HFFc6 (cell line): ENCODE measurements at regions not wholly inside any gene's neighbourhood (a gene's known extent, or its start where the extent isn't known, plus 50 kb on each side); places are given as distances from the start of the nearest gene placed in this dataset.

ENCODE experiments used
- DNase-seq: peaks from one replicate; pipeline ENCODE4 v3.0.0-alpha.2; 2018
- H3K27ac Mint-ChIP-seq: 2 replicates; pipeline ENCODE4 v1.8.0; 2020; ENCODE audit warnings: mild to moderate bottlenecking, mixed read lengths
- H3K27me3 Mint-ChIP-seq: 2 replicates; pipeline ENCODE4 v1.8.0; 2021; ENCODE audit warnings: mild to moderate bottlenecking, moderate library complexity, mixed read lengths; ENCODE audit not compliant: insufficient read depth
- H3K36me3 Mint-ChIP-seq: 2 replicates; pipeline ENCODE4 v1.8.0; 2021; ENCODE audit warnings: low read depth, mixed read lengths
- H3K4me1 Mint-ChIP-seq: 2 replicates; pipeline ENCODE4 v1.8.0; 2020; ENCODE audit warnings: low read depth, mixed read lengths
- H3K4me3 Mint-ChIP-seq: 2 replicates; pipeline ENCODE4 v1.8.0; 2020; ENCODE audit warnings: mild to moderate bottlenecking, moderate library complexity, mixed read lengths
- H3K9me3 Mint-ChIP-seq: 2 replicates; pipeline ENCODE4 v1.8.0; 2020; ENCODE audit warnings: mild to moderate bottlenecking, mixed read lengths
- TF ChIP-seq, protein P1 (sequence below): fragments of 200-600 bp; sonication (generic); IDR thresholded peaks from 2 replicates; pipeline ENCODE4 v1.5.0; 2021; ENCODE audit warnings: antibody characterized with exemption, mild to moderate bottlenecking

DNA sequence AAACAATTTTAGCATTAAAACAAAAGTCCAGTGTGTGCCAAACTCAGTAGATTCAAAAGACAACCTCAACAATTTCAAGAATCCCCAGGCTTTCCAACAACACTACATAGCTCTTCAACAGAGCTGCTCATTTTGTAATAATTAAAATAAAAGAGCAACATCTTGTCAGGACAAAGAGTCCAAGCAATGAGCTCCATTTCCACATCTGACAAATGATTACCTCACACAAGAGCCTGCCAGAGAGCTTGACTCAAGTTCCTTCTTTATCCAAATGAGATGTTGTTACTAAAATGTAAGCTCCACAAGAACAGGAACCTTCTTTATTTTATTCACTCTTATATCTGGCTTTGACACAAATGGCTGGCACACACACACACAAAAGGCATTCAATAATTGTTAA lies 449.8 kb downstream of the HACE1 start:
- TF ChIP-seq, protein P1, sequence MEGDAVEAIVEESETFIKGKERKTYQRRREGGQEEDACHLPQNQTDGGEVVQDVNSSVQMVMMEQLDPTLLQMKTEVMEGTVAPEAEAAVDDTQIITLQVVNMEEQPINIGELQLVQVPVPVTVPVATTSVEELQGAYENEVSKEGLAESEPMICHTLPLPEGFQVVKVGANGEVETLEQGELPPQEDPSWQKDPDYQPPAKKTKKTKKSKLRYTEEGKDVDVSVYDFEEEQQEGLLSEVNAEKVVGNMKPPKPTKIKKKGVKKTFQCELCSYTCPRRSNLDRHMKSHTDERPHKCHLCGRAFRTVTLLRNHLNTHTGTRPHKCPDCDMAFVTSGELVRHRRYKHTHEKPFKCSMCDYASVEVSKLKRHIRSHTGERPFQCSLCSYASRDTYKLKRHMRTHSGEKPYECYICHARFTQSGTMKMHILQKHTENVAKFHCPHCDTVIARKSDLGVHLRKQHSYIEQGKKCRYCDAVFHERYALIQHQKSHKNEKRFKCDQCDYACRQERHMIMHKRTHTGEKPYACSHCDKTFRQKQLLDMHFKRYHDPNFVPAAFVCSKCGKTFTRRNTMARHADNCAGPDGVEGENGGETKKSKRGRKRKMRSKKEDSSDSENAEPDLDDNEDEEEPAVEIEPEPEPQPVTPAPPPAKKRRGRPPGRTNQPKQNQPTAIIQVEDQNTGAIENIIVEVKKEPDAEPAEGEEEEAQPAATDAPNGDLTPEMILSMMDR: no peak
- H3K4me3 Mint-ChIP-seq: no peak overlapping the region

DNA sequence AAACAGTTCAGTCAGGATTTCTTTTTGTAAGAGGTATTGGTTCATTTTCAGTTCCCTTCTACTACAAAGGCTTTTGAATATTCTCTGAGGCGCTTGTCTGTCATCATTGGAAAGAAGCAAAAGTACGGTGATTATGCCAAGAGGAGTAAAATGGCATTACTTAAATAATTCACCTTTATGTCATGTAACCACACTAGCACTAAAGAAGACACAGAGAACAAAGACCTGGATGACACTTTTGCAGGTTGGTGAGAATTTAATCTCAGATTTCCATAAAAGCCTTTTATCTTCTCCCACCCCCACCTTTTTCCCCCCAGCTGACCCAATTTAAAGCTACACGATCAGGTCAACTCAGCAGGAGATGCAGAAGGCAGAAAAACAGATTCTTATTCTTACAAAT lies 451.8 kb downstream of the HACE1 start:
- peaks cover 25% of the 10 kb centered on the region for H3K9me3 Mint-ChIP-seq
- no peaks in the 10 kb centered on the region for H3K4me1 Mint-ChIP-seq
- TF ChIP-seq, protein P1: no peak
- no peak overlapping the region for H3K4me3 Mint-ChIP-seq
- no peak overlapping the region for H3K27ac Mint-ChIP-seq
- peaks cover 2% of the 10 kb centered on the region; the same call in 1 of the 2 replicates for H3K27me3 Mint-ChIP-seq
- no peak for DNase-seq
- H3K36me3 Mint-ChIP-seq: no peaks in the 10 kb centered on the region

More for the DNA sequence above, 449.8 kb downstream of the HACE1 start:
- H3K9me3 Mint-ChIP-seq: peaks cover 31% of the 10 kb centered on the region
- no peaks in the 10 kb centered on the region for H3K36me3 Mint-ChIP-seq
- no peak for DNase-seq
- no peaks in the 10 kb centered on the region for H3K4me1 Mint-ChIP-seq
- peaks cover 2% of the 10 kb centered on the region; the same call in 1 of the 2 replicates for H3K27me3 Mint-ChIP-seq
- no peak overlapping the region for H3K27ac Mint-ChIP-seq

DNA sequence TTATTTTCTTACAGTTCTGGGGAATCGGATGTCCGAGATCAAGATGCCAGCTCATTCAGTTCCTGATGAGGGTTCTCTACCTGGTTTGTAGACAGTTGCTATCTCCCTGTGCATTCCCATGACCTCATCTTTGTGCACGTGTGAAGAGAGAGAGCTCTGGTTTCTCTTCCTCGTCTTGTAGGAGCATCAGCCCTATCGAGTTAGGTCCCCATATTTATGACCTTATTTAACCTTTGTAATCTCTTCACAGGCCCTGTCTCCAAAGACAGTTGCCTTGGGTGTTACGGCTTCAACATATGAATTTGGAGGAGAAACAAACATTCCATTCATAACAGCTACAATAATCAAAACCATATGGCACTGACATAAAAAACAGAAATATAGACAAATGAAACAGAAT lies 455.3 kb downstream of the HACE1 start:
- Mint-ChIP-seq H3K4me1 (no peaks in the 10 kb centered on the region), H3K4me3 (no peak overlapping the region), H3K36me3 (no peaks in the 10 kb centered on the region), H3K9me3 (peaks cover 13% of the 10 kb centered on the region), H3K27me3 (no peaks in the 10 kb centered on the region), H3K27ac (no peak overlapping the region)
- DNase-seq: no peak
- TF ChIP-seq, protein P1: no peak

GRCh38 chr6:104402572-104402971 lies 457.1 kb downstream of the HACE1 start:
- DNase-seq: no peak
- no peaks in the 10 kb centered on the region for H3K27me3 Mint-ChIP-seq
- H3K27ac Mint-ChIP-seq: no peak overlapping the region
- H3K9me3 Mint-ChIP-seq: peaks cover 17% of the 10 kb centered on the region
- TF ChIP-seq, protein P1: no peak
- H3K36me3 Mint-ChIP-seq: no peaks in the 10 kb centered on the region
- no peaks in the 10 kb centered on the region for H3K4me1 Mint-ChIP-seq
- H3K4me3 Mint-ChIP-seq: no peak overlapping the region

DNA sequence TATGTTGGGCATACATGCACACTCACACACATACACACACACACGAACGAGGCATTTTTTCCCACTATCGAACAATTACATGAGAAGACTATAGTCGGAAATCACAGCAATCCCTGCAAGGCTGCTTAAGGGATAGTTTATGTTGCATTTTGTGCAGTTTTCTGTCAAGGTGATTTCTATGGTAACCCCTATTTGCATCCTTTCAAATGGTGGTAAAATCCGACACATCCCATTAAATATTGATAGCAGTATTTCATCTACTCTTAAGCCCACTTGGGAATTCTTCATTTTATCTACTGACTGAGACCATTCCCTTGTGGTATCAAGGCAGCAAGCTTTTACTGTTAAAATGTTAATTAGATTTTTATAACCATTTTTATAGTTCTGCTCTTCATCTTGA lies 457.8 kb downstream of the HACE1 start:
- Mint-ChIP-seq H3K27ac (no peak overlapping the region), H3K27me3 (no peaks in the 10 kb centered on the region), H3K9me3 (peaks cover 17% of the 10 kb centered on the region), H3K4me3 (no peak overlapping the region), H3K4me1 (no peaks in the 10 kb centered on the region), H3K36me3 (no peaks in the 10 kb centered on the region)
- TF ChIP-seq, protein P1: no peak
- no peak for DNase-seq

- Mint-ChIP-seq H3K27me3 (no peaks in the 10 kb centered on the region), H3K27ac (no peak overlapping the region), H3K36me3 (no peaks in the 10 kb centered on the region), H3K9me3 (peaks cover 17% of the 10 kb centered on the region), H3K4me1 (no peaks in the 10 kb centered on the region), H3K4me3 (no peak overlapping the region)
- TF ChIP-seq, protein P1: no peak
- no peak for DNase-seq
These were observed 458.9 kb downstream of the HACE1 start for GRCh38 chr6:104400844-104401243.
